Heart left ventricle (tissue), 13 donors: ENCODE measurements at regions not wholly inside any gene's neighbourhood (a gene's known extent, or its start where the extent isn't known, plus 50 kb on each side); places are given as distances from the start of the nearest gene placed in this dataset.

Experiments used
- CTCF ChIP-seq, 12 donors: fragments of 200-600 bp; sonication (generic) in 4 of 12; IDR thresholded peaks; one replicate each; pipeline versions ENCODE4 v1.5.0 to v1.8.0; 2018 to 2022; ENCODE audit warnings: antibody characterized with exemption in 12 of 12, mild to moderate bottlenecking in 5 of 12
- POLR2A ChIP-seq, 2 donors: fragments of 450-650 bp; IDR thresholded peaks; one replicate each; pipeline ENCODE4 v1.6.1; 2017; ENCODE audit warnings: antibody characterized with exemption in 2 of 2, mild to moderate bottlenecking in 2 of 2, moderate library complexity in 2 of 2
- donor health status: ischemic (EF 13 %, LVEDD 7.1; RV severe dilation, severe dysfunction).
- donor health status: DM: no; HTN: yes; CAD: no.
- donor health status: DM: no; HTN: no; CAD: no.
- donor health status: ischemic (EF 25% LVEDD 6.9; RV normal size, moderate dysfunction).
- donor health status: ischemic (EF 25% LVEDD 5.7; RV mildly dilated, moderate dysfunction).
- donor health status: ischemic (EF 35%, LVEDD 5.7; RV mildly dilated, moderate dysfunction).
- donor health status: nonischemic (EF 11% LVEDD 7.7; RV severe dilation, severe dysfunction).
- donor health status: DM: yes; HTN: yes; CAD: no.
- donor health status: PGD.
- donor health status: ischemic (EF 29% LVEDD 5.4; RV normal size, mild dysfunction).
- donor health status: nonischemic (EF 23%, LVEDD 6.1; RV moderate dilation, normal function).

- TF ChIP-seq CTCF (IDR thresholded peaks at IDR 0.05) = no peak
- no peak for TF ChIP-seq POLR2A (IDR thresholded peaks at IDR 0.05)
These were observed 654.5 kb downstream of the TOX3 start for GRCh38 chr16:51892293-51893007.
